GM21619 (cell line): ENCODE measurements at regions not wholly inside any gene's neighbourhood (a gene's known extent, or its start where the extent isn't known, plus 50 kb on each side); places are given as distances from the start of the nearest gene placed in this dataset.
"Not testable (repeated sequence)": the region's sequence is repeated elsewhere in the genome, so short reads cannot be mapped to it uniquely, and the experiment has no call there.

Experiments
- ATAC-seq: cut with Tn5 transposase; IDR thresholded peaks from one replicate; pipeline ENCODE4 v1.9.1; 2021; ENCODE audit not compliant: unreplicated experiment

- no peak for ATAC-seq
These were observed 127.0 kb upstream of the VLDLR start for GRCh38 chr9:2494562-2494961.

- no peak for ATAC-seq
These were observed 126.2 kb upstream of the VLDLR start for GRCh38 chr9:2495221-2496005.

GRCh38 chr9:2496169-2496568, 125.4 kb upstream of the VLDLR start:
- ATAC-seq, result no peak

GRCh38 chr9:2496934-2497333, 124.7 kb upstream of the VLDLR start:
- no peak for ATAC-seq

DNA sequence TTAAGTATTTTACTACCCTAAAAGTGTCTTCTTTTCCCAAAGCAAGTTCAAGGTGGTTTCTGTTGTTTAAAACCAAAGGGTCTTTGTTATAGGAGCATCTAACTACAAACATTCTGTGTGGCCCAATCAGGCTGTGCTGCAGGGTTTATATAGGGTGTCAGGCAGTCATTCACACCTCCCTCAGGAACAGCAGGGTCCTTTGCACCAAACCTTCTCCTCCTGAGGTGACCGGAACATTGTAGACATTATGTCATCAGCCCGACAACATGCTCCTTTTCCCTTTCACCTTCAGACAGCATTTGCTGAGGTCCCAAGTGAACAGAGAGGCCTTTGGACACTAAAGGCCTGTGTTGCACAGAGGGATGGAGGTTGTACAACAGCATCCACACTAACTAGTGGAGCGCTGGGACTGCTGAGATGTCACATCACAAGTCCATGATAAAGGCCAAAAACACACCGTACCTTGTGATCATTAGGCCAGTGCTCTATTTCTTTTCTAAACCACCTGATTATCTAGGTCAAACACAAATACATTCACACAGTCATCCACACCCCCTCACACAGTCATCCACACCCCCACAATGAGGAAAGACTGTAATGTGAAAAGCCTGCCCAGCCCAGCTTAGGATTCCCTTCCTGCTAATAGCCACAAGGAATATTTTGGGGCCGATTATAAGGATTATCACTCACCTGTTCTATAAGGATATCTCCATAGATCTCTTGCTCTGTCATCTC, 123.8 kb upstream of the VLDLR start:
- no peak for ATAC-seq

GRCh38 chr9:2502210-2502609, 119.4 kb upstream of the VLDLR start:
- ATAC-seq, result no peak

- ATAC-seq, result no peak
These were observed 118.8 kb upstream of the VLDLR start for GRCh38 chr9:2502760-2503159.

- no peak for ATAC-seq
These were observed 115.3 kb upstream of the VLDLR start for GRCh38 chr9:2506321-2506720.

- ATAC-seq, result no peak
These were observed 98.0 kb upstream of the VLDLR start for GRCh38 chr9:2523591-2523990.

DNA sequence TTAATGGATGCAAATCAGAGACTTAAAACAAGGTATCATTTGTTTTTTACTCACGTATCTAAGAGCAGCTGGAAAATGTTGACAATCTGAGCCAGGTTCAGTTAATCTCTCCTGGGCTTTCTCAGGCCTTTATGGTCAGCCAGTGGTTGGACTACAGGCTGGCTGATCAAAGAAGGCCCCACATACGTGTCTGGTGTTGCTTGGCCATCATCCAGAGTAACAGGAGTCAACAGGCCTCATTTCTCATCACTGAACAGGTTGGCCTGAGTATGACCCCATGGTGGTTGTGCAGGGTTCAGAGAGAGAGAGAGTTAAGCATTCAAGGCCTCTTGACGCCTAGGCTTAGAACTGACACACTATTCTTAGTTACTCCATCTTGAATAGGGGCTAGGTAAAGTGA, 97.0 kb upstream of the VLDLR start:
- ATAC-seq, result no peak

DNA sequence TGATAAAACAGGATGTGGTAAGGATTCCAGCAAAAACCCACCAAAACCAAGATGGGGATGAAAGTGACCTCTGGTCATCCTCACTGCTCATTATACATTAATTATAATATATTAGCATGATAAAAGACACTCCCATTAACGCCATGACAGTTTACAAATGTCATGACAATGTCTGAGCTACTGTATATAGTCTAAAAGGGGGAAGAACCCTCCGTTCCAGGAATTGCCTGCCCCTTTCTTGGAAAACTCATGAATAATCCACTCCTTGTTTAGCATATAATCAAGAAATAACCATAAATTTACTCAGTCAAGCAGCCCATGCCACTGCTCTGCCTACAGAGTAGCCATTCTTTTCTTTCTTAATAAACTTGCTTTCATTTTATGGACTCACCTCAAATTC, 96.4 kb upstream of the VLDLR start:
- ATAC-seq, result no peak

GRCh38 chr9:2526071-2526828, 95.3 kb upstream of the VLDLR start:
- ATAC-seq, result no peak

DNA sequence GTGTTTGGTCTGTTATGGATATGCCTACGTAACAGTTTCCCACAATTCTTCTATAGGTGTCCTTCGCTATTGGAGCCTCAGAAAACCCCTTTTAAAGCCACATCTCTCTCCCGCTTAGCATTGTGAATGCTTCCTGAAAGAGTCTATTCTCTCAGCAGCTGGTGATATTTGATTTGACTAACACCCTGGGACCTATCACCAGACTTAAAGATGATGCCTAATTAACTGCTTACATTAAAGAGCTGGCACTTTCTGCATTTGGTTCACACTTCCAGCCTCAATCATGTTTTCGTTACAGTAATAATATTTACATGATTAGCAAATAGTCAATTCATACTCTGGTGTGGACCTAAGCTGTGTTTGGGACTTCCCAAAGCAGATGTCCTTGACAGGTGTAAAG, 90.1 kb upstream of the VLDLR start:
- no peak for ATAC-seq

GRCh38 chr9:2536511-2536910, 85.1 kb upstream of the VLDLR start:
- no peak for ATAC-seq

- ATAC-seq, result no peak
These were observed 75.6 kb upstream of the VLDLR start for GRCh38 chr9:2545881-2546490.

- ATAC-seq, result not testable (repeated sequence)
These were observed 65.5 kb upstream of the VLDLR start for GRCh38 chr9:2555899-2556600.

DNA sequence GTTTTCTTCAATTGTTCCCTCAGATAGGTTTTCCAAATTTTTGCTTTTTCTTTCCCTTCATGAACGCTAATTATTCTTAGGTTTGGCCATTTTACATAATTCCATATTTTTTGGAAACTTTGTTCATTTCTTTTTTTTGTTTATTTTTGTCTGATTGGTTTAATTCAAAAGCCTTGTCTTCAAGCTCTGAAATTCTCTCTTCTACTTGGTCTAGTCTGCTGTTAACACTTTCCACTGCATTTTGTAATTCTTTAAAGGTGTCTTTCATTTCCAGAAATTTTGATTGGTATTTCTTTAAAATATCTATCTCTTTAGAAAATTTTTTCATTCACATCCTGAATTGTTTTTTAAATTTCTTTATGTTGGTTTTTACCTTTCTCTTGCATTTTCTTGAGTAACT, 63.9 kb upstream of the VLDLR start:
- ATAC-seq, result no peak

DNA sequence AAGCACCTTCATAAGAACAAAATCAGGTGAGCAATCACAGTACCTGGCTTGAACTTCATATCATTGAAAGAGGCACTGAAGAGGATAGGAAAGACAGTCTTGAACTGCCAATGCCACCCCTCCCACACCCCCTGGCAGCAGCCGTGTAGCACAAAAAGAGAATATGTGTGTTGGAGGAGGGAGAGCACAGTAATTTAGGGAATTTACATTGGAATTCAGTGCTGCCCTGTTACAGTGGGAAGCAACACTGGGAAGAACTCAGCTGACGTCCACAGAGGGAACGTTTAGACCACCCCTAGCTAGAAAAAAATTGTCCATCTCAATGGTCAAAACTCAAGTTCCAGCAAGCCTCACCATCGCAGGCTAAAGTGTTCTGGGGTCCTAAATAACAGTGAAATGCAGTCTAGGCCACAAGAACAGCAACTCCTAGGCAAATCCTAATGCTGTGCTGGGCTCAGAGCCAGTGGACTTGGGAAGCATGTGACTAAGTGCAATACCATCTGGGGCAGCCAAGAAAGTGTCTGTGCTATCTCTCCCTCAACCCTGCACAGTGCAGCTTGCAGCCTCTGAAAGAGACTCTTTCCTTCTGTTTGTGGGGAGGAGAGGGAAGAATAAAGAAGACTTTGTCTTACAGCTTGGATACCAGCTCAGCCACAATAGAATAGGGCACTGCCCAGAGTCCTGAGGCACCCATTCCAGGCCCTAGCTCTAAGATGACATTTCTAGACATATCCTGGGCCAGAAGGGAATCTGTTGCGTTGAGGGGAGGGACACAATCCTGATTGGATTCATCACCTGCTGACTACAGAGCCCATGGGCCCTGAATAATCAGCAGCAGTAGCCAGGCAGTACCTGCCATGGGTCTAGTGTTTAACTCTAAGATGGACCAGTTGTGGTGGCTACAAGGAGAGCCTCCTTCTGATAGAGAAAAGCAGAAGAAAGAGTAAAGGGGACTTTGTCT, 62.1 kb upstream of the VLDLR start:
- ATAC-seq, result no peak

- ATAC-seq, result no peak
These were observed 61.4 kb upstream of the VLDLR start for GRCh38 chr9:2560180-2560579.
